GM19324 (cell line): ENCODE measurements at regions not wholly inside any gene's neighbourhood (a gene's known extent, or its start where the extent isn't known, plus 50 kb on each side); places are given as distances from the start of the nearest gene placed in this dataset.

Experiments used
- ATAC-seq: cut with Tn5 transposase; IDR thresholded peaks from one replicate; pipeline ENCODE4 v1.9.1; 2021; ENCODE audit warnings: mild to moderate bottlenecking, moderate library complexity; ENCODE audit not compliant: unreplicated experiment, low FRiP score

GRCh38 chr2:145592361-145592760 is 1072.4 kb upstream of the ZEB2 start:
- no peak for ATAC-seq

DNA sequence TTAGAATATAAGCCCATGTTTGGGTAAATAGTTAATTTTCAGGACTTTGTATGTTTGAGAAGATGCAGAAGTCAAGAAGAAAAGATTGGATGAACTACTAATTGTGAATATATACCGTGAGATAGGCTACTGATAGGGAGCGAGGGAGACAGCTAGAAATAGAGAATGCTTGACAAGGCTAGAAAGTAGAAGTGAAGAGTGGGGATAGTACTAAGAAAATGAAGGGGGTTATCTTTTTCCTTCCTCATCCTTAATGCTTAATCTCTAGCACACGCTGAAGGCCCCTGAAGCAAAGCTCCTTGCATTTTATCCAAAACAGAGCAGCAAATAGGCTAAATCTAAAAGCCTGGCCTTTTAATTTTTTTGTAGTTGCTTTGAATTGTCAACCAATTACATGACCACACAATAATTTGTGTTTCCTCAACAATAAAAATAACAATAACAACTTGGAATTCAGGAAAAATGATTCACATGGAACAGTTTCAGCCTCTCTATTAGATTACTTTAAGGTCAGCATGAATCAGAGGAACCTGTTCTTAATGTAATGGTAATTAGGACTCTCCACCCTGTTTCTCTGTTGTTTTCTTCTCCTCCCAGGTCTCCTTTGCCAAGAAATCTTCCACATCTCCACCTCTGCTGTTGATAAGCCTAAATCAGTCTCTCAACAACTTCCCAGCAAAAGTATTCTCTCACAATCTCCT is 1071.3 kb upstream of the ZEB2 start:
- no peak for ATAC-seq

DNA sequence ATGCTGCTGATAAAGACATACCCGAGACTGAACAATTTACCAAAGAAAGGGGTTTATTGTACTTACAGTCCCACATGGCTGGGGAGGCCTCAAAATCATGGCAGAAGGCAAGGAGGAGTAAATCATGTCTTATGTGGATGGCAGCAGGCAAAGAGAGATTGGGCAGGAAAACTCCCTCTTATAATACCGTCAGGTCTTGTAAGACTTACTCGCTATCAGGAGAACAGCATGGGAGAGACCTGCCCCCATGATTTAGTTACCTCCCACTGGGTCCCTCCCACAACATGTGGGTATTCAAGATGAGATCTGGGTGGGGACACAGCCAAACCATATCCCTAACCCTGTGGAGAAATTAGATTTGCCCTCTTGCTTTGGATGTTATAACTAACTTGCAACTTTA is 1068.0 kb upstream of the ZEB2 start:
- no peak for ATAC-seq

- no peak for ATAC-seq
Measured at GRCh38 chr2:145584353-145584752, 1064.4 kb upstream of the ZEB2 start.

GRCh38 chr2:145573608-145574007 is 1053.7 kb upstream of the ZEB2 start:
- no peak for ATAC-seq

GRCh38 chr2:145572238-145572637 is 1052.3 kb upstream of the ZEB2 start:
- ATAC-seq = no peak

DNA sequence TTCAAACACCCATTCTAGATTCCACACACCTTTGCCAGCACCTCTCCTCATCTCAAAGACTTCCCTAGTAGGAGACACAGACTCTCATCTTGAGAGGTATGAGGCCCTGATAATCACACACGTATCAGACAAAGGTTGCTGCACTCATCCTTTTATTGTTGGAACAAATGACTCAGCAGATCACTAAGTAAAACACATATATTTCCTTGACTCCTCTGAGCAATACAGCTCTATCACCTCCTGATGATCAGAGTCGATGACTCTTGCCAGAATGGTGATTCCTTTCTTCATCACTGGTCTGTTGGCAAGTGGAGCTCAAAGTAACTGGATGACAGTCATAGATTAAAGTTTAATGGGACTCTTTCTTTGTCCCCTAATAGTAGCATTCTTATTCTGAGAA is 1049.2 kb upstream of the ZEB2 start:
- ATAC-seq = no peak

DNA sequence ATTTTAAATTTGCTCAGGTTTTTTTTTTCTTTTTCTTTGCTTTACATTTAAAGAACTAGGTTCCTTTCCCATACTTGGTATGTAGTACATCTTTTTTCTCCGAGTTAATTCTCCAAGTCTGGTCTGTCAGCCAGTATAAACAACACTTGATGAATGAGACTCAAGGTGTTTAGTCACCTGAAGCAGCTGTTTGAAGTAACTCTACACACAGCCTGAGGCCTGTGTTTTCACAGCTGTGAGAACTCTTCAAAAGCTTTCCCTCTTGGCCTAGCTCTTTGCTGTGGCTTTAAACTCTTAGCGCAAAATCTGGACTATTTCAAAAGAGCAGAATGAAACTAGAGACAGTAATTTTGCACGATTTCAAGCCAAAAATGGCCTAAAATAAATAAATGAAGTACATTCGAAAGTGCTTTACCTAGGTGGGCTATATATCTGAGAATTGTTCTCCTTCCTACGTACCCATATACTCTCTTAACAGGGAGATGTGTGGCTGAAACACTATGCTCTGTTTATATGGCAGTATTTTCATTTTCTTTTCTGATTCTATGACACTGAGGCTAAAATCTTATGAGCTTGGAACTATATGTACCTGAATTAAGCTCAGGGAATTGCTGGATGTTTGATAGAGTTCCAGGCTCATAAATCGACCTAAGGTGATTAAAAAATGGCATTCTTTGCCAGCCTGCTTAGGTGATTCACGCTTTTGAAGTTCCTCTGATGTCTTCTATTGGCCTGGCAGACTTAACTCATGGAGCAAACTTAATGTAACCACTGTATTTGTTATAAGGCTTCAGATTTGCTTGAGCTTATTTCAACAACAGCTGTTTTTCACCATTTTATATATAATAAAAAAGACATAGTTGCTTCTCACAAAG is 1044.1 kb upstream of the ZEB2 start:
- ATAC-seq = no peak

- ATAC-seq = no peak
Measured at GRCh38 chr2:145561152-145561551, 1041.2 kb upstream of the ZEB2 start.

DNA sequence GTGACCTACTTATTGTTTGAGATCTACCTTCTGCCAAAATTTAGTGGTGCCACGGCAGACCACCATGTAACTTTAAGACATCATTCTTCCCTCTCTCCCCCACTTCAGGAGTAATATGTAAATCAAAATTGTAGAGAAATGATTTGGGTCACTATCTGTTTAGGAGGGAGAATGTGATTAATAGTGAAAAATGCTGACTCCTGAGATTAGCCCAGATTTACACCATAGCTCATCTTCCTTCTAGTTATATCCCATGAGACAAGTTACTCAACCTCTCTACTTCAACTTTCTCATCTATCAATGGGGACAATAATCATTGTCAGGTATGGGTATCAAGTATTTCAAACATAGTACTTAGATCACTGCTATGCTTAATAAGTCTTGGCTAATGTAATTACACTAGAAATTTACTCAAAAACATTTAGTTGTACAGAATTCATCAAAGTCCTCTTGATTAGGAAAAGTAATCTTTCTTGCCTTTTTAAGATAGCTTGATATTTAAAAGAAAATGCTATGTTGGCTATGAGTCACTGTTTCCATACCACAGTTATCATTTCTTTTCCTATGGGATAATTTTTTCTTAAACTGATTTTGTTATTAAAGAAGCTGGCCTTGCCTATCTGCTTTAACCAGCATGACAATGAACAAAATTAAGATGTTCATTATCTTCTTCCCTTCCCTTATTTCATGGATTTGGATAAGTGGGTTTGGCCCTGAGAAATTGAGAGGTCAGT is 1038.9 kb upstream of the ZEB2 start:
- no peak for ATAC-seq

- ATAC-seq = no peak
Measured at GRCh38 chr2:145555360-145555759, 1035.4 kb upstream of the ZEB2 start.

- no peak for ATAC-seq
Measured at GRCh38 chr2:145551686-145552085, 1031.8 kb upstream of the ZEB2 start.

- no peak for ATAC-seq
Measured at GRCh38 chr2:145548479-145548878, 1028.6 kb upstream of the ZEB2 start.

- no peak for ATAC-seq
Measured at GRCh38 chr2:145547620-145548019, 1027.7 kb upstream of the ZEB2 start.

- no peak for ATAC-seq
Measured at GRCh38 chr2:145546091-145546490, 1026.2 kb upstream of the ZEB2 start.

- ATAC-seq = no peak
Measured at GRCh38 chr2:145543856-145544255, 1023.9 kb upstream of the ZEB2 start.

DNA sequence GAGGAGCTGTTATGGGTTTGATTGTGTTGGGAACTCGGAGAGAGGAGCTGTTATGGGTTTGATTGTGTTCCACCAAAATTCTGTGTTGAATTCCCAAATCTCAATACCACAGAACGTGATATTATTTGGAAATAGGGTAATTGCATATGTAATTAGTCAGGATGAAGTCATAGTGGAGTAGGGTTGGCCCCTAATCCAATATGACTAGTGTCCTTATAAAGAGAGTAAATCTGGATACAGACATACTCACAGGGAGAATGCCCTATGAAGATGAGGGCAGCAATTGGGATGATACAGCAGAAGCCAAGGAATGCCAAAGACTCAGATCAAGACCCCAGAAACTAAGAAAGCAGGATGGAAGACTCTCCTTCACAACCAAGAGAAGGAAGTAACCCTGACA is 1023.2 kb upstream of the ZEB2 start:
- no peak for ATAC-seq

- ATAC-seq = no peak
Measured at GRCh38 chr2:145541028-145541427, 1021.1 kb upstream of the ZEB2 start.

DNA sequence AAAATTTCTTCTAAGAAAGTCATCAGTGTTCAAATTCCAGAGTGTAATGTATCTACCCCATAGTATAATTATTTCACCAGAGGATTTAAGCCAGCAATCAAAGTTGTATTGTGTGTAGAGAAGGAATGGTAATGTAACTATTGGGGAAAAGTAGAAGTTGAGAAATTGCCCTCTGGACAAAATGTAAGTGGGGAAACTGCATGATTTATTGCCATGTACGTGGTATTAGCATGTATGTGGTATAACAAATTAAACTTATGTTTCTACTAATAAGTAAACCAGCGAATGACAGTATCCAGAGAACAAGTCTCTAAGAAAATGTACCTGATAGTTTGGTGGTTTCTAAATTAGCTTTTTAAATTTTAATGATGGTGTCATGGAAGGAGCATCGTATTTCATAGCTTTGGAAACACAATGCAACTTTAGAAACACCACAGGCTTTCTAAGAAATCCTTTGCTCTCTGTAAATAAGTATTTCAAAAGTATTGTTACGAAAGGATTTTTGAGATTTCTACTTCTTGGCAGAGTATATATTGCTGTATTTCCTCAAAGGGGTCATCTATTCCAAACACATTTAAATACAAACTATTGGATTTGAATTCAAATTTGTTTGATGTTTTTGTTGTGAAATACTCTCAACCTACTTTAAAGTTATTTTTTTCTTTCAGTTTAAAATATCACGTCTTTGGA is 1018.9 kb upstream of the ZEB2 start:
- ATAC-seq = no peak

GRCh38 chr2:145530653-145531052 is 1010.7 kb upstream of the ZEB2 start:
- no peak for ATAC-seq

- ATAC-seq = no peak
Measured at GRCh38 chr2:145524836-145525235, 1004.9 kb upstream of the ZEB2 start.
